Hepatocyte (in vitro differentiated cells): ENCODE measurements at regions not wholly inside any gene's neighbourhood (a gene's known extent, or its start where the extent isn't known, plus 50 kb on each side); places are given as distances from the start of the nearest gene placed in this dataset.
"Not testable (repeated sequence)": the region's sequence is repeated elsewhere in the genome, so short reads cannot be mapped to it uniquely, and the experiment has no call there.

Source experiments
- CTCF ChIP-seq: fragments of 200-600 bp; sonication (generic); IDR thresholded peaks from 2 replicates; pipeline ENCODE4 v1.5.1; 2016; ENCODE audit warnings: antibody characterized with exemption, mild to moderate bottlenecking; ENCODE audit not compliant: poor library complexity
- EZH2phosphoT487 ChIP-seq: fragments of 200-600 bp; sonication (generic); IDR thresholded peaks from one replicate; pipeline ENCODE4 v1.6.1; 2018; ENCODE audit warnings: antibody characterized with exemption, mild to moderate bottlenecking, low read depth, moderate library complexity; ENCODE audit not compliant: unreplicated experiment, severe bottlenecking

GRCh38 chr6:178929-179328 is 113.4 kb upstream of the DUSP22 start:
- TF ChIP-seq CTCF, EZH2phosphoT487: not testable (repeated sequence)
